ENCODE measurements at regions not wholly inside any gene's neighbourhood (a gene's known extent, or its start where the extent isn't known, plus 50 kb on each side); places are given as distances from the start of the nearest gene placed in this dataset.

GRCh38 chr9:135230817-135231520 lies 143.5 kb downstream of the OLFM1 start:
- Histone ChIP-seq H3K27me3 (peaks cover 3 to 55% (median 40%) of the 10 kb centered on the region in 7 donors), H3K27ac (no peak overlapping the region), H3K9me3 (peaks cover 0 to 17% (median 6%) of the 10 kb centered on the region in 11 donors), H3K36me3 (no peaks in the 10 kb centered on the region), H3K4me3 (no peak overlapping the region), H3K4me1 (no peaks in the 10 kb centered on the region)
- WGBS, 2 donors, result 58 to 60% methylated on average over 10 of the region's 10 CpGs
- ATAC-seq (no peak), DNase-seq (no peak)
- intact Hi-C loops (cut with DNase I), result no loop called here
- TF ChIP-seq, protein P1, sequence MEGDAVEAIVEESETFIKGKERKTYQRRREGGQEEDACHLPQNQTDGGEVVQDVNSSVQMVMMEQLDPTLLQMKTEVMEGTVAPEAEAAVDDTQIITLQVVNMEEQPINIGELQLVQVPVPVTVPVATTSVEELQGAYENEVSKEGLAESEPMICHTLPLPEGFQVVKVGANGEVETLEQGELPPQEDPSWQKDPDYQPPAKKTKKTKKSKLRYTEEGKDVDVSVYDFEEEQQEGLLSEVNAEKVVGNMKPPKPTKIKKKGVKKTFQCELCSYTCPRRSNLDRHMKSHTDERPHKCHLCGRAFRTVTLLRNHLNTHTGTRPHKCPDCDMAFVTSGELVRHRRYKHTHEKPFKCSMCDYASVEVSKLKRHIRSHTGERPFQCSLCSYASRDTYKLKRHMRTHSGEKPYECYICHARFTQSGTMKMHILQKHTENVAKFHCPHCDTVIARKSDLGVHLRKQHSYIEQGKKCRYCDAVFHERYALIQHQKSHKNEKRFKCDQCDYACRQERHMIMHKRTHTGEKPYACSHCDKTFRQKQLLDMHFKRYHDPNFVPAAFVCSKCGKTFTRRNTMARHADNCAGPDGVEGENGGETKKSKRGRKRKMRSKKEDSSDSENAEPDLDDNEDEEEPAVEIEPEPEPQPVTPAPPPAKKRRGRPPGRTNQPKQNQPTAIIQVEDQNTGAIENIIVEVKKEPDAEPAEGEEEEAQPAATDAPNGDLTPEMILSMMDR (IDR thresholded peaks at IDR 0.05), result no peak

DNA sequence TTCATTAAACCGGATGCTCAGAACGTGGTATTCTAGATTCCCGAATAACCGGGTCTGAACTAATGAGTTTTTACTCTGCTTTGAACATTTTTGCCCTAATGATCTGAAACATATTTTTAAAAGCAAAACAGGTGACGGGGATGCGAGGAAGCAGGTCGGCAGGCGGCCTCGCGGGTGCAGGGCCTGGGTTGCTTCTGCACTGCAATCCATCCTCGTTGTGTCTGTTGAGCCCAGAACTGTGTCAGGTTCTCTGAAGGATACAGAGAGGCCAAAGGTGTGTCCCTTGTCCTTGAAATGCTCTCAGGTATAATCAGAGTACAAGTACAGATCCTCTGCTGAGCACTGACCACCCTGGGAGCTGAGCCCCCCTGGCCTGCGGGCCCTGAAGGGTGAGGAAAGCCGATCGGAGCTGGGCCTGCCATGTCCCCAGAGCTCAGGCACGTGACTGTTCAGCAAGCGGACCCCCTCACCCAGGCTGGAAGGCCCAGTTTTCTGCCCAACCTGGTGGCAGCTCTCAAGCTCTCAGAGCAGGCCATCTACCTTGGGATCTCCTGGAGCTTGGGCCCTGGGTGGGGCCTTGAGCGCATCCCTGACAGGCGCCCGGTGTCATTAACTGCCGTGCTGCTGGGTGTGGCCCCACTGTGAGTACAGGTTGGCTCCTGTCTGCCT lies 151.8 kb downstream of the OLFM1 start:
- ATAC-seq (no peak), DNase-seq (peak in 1 of 2 donors; percentile 4)
- Histone ChIP-seq H3K36me3 (no peaks in the 10 kb centered on the region), H3K27ac (no peak overlapping the region), H3K4me1 (peaks cover 0 to 4% (median 0%) of the 10 kb centered on the region in 9 donors), H3K9me3 (peaks cover 0 to 7% (median 2%) of the 10 kb centered on the region in 11 donors), H3K27me3 (peaks cover 8 to 37% (median 21%) of the 10 kb centered on the region in 7 donors), H3K4me3 (no peak overlapping the region)
- 89 to 91% methylated on average over 20 of the region's 20 CpGs for WGBS, 2 donors
- TF ChIP-seq, protein P1 (IDR thresholded peaks at IDR 0.05), result no peak
- intact Hi-C loops (cut with DNase I), result no loop called here

DNA sequence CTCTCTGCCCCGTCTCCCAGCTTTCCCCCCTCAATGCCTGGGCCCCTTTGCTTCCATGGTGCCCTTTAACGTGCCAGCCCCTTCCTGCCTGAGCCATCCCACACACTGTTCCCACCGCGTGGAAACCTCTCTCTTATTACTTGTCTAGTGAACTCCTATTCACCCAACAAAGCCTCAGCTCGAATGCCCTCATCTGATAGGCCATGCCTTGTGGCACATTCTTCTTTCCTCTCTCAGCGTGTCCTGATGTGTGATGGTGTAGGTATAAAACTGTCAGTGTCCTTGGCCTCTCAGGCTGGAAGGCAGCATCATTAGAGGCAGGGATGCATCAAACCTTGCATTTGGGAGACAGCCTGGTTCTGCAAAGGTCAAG lies 152.3 kb downstream of the OLFM1 start:
- Histone ChIP-seq H3K4me1 (peaks cover 0 to 9% (median 3%) of the 10 kb centered on the region in 9 donors), H3K27me3 (peaks cover 8 to 39% (median 26%) of the 10 kb centered on the region in 7 donors), H3K9me3 (peaks cover 0 to 2% (median 0%) of the 10 kb centered on the region in 11 donors), H3K36me3 (no peaks in the 10 kb centered on the region), H3K4me3 (no peak overlapping the region), H3K27ac (no peak overlapping the region)
- no peak for DNase-seq
- 89 to 94% methylated on average over 6 of the region's 6 CpGs for WGBS, 2 donors
- no peak for ATAC-seq
- TF ChIP-seq, protein P1 (IDR thresholded peaks at IDR 0.05), result no peak
- intact Hi-C loops (cut with DNase I), result no loop called here

- Histone ChIP-seq H3K4me3 (no peak overlapping the region), H3K36me3 (no peaks in the 10 kb centered on the region), H3K9me3 (no peaks in the 10 kb centered on the region), H3K27ac (no peak overlapping the region), H3K4me1 (peaks cover 0 to 12% (median 3%) of the 10 kb centered on the region in 9 donors), H3K27me3 (peaks cover 8 to 44% (median 29%) of the 10 kb centered on the region in 7 donors)
- TF ChIP-seq, protein P1 (IDR thresholded peaks at IDR 0.05), result no peak
- intact Hi-C loops (cut with DNase I), result no loop called here
- ATAC-seq (no peak), DNase-seq (peak in 1 of 2 donors; percentile 10)
- WGBS, 2 donors, result 69 to 77% methylated on average over 6 of the region's 6 CpGs
Observed at GRCh38 chr9:135240222-135240621, 152.8 kb downstream of the OLFM1 start.

All from heart right ventricle (tissue), 16 donors.